ENCODE measurements at regions not wholly inside any gene's neighbourhood (a gene's known extent, or its start where the extent isn't known, plus 50 kb on each side); places are given as distances from the start of the nearest gene placed in this dataset.

- no peak overlapping the region for H3K4me3 ChIP-seq
- H3K4me1 ChIP-seq, result no peaks in the 10 kb centered on the region
- H3K27ac ChIP-seq, result no peak overlapping the region
- no peak for FAIRE-seq
- no peak for TF ChIP-seq USF2 (IDR thresholded peaks at IDR 0.05)
- TF ChIP-seq NPAS2 (CRISPR knock-in tag; IDR thresholded peaks at IDR 0.05; ENCODE audit: borderline replicate concordance), result no peak
- no peak for TF ChIP-seq FOSB (CRISPR knock-in tag; IDR thresholded peaks at IDR 0.05)
- TF ChIP-seq CHD2 (IDR thresholded peaks at IDR 0.05; ENCODE audit: low read length, partially characterized antibody), result no peak
- TF ChIP-seq TP53 (CRISPR knock-in tag; IDR thresholded peaks at IDR 0.05), result no peak
- no peak for TF ChIP-seq GATA3 (IDR thresholded peaks at IDR 0.05; ENCODE audit: borderline replicate concordance)
- no peak for TF ChIP-seq SMC3 (IDR thresholded peaks at IDR 0.05)
- TF ChIP-seq CTCF (IDR thresholded peaks at IDR 0.05), result no peak
- TF ChIP-seq JUNB (IDR thresholded peaks at IDR 0.05), result no peak
- TF ChIP-seq CBX8 (IDR thresholded peaks at IDR 0.05), result no peak
- no peak for TF ChIP-seq ZFP36 (IDR thresholded peaks at IDR 0.05; ENCODE audit: borderline replicate concordance, partially characterized antibody)
- no peak for TF ChIP-seq KDM5A (IDR thresholded peaks at IDR 0.05)
- no peak for TF ChIP-seq MAFK (IDR thresholded peaks at IDR 0.05; ENCODE audit: partially characterized antibody)
- no peak for TF ChIP-seq HOXB13 (CRISPR knock-in tag; IDR thresholded peaks at IDR 0.05; ENCODE audit: low read depth)
- no peak for TF ChIP-seq BCL3 (IDR thresholded peaks at IDR 0.05)
- TF ChIP-seq FOSL2 (IDR thresholded peaks at IDR 0.05), result no peak
- no peak for TF ChIP-seq FOSL2 (CRISPR knock-in tag; IDR thresholded peaks at IDR 0.05)
- H3K4me2 ChIP-seq, result no peak overlapping the region
- CTCF ChIA-PET, result interaction anchor here (1.3 kb wide), 1 partner anchor 146 kb away, joined by 3 read pairs; no protein-coding TSS in a partner anchor
- 0% methylated on average over 1 of the region's 1 CpG for WGBS (ENCODE audit: missing lambda C conversion rate)
- no peaks in the 10 kb centered on the region for H3K9me3 ChIP-seq
- ATAC-seq, result no peak
- DNase-seq (ENCODE audit: low read depth in 1 of 2, low spot score in 1 of 2), result no peak
- POLR2A ChIA-PET, result no interaction called here
Observed at GRCh38 chr18:47603158-47603557, 327.3 kb downstream of the SMAD2 start.

- ChIA-PET CTCF (interaction anchor here (1.3 kb wide), 1 partner anchor 146 kb away, joined by 3 read pairs; no protein-coding TSS in a partner anchor), POLR2A (no interaction called here)
- no peaks in the 10 kb centered on the region for H3K4me1 ChIP-seq
- no peak overlapping the region for H3K4me3 ChIP-seq
- H3K4me2 ChIP-seq, result no peak overlapping the region
- DNase-seq (ENCODE audit: low read depth in 1 of 2, low spot score in 1 of 2) (no peak), FAIRE-seq (no peak), ATAC-seq (no peak)
- WGBS (ENCODE audit: missing lambda C conversion rate), result 31% methylated on average over 8 of the region's 11 CpGs
- TF ChIP-seq CEBPB (IDR thresholded peaks at IDR 0.05), result no peak
- TF ChIP-seq FOSL2 (IDR thresholded peaks at IDR 0.05), result no peak
- no peak for TF ChIP-seq FOSL2 (CRISPR knock-in tag; IDR thresholded peaks at IDR 0.05)
- no peak for TF ChIP-seq HOXB5 (CRISPR knock-in tag; IDR thresholded peaks at IDR 0.05)
- TF ChIP-seq E2F6 (IDR thresholded peaks at IDR 0.05; ENCODE audit: borderline replicate concordance, low read depth), result no peak
- no peak for TF ChIP-seq MYC (IDR thresholded peaks at IDR 0.05; ENCODE audit: borderline replicate concordance, low read length)
- no peak for TF ChIP-seq ZFP36 (IDR thresholded peaks at IDR 0.05; ENCODE audit: borderline replicate concordance, partially characterized antibody)
- no peaks in the 10 kb centered on the region for H3K9me3 ChIP-seq
- H3K27ac ChIP-seq, result no peak overlapping the region
Observed at GRCh38 chr18:47602273-47602897, 328.1 kb downstream of the SMAD2 start.

All from A549 (cell line).